DND-41 (cell line): ENCODE measurements at regions not wholly inside any gene's neighbourhood (a gene's known extent, or its start where the extent isn't known, plus 50 kb on each side); places are given as distances from the start of the nearest gene placed in this dataset.

Source experiments
- ATAC-seq: fragments of 200-7000 bp; cut with Tn5 transposase; 3 replicates; pipeline ENCODE4 v1.9.1; 2021; ENCODE audit warnings: low read depth; ENCODE audit not compliant: insufficient read depth
- DNase-seq: peaks from one replicate; pipeline ENCODE4 v3.0.0-alpha.2; 2020
- H2AFZ ChIP-seq: 2 replicates; pipeline ENCODE4 v1.6.0; 2012; ENCODE audit warnings: low read depth, low read length
- H3K27ac ChIP-seq: 2 replicates; pipeline ENCODE4 v1.5.1; 2012; ENCODE audit warnings: low read length, inconsistent platforms
- H3K27me3 ChIP-seq: fragments of 200-600 bp; sonication (generic); 2 replicates; pipeline ENCODE4 v1.6.0; 2012; ENCODE audit warnings: low read length, mild to moderate bottlenecking, inconsistent platforms; ENCODE audit not compliant: insufficient read depth, poor library complexity
- H3K36me3 ChIP-seq: 2 replicates; pipeline ENCODE4 v1.5.1; 2012; ENCODE audit warnings: low read length, inconsistent platforms; ENCODE audit not compliant: insufficient read depth
- H3K4me1 ChIP-seq: 2 replicates; pipeline ENCODE4 v1.5.1; 2012; ENCODE audit warnings: mild to moderate bottlenecking, low read length; ENCODE audit not compliant: insufficient read depth
- H3K4me2 ChIP-seq: 2 replicates; pipeline ENCODE4 v1.6.0; 2012; ENCODE audit warnings: mild to moderate bottlenecking, moderate library complexity, low read length, inconsistent platforms; ENCODE audit not compliant: insufficient read depth
- H3K4me3 ChIP-seq, 2 experiments: fragments of 200-600 bp in 1 of 2; shearing (Covaris generic) in 1 of 2; 2 replicates each; pipeline ENCODE4 v1.5.1; 2012 to 2016; ENCODE audit warnings: inconsistent platforms in 2 of 2, low read length in 2 of 2, mild to moderate bottlenecking in 2 of 2, low read depth in 1 of 2, moderate library complexity in 1 of 2
- H3K79me2 ChIP-seq: 2 replicates; pipeline ENCODE4 v1.6.0; 2012; ENCODE audit warnings: low read length, inconsistent platforms; ENCODE audit not compliant: insufficient read depth
- H3K9ac ChIP-seq: 2 replicates; pipeline ENCODE4 v1.6.0; 2012; ENCODE audit warnings: low read depth, mild to moderate bottlenecking, inconsistent platforms, low read length, moderate library complexity
- H3K9me3 ChIP-seq: 2 replicates; pipeline ENCODE4 v1.5.1; 2012; ENCODE audit warnings: low read length, moderate library complexity, mild to moderate bottlenecking, inconsistent platforms; ENCODE audit not compliant: insufficient read depth, severe bottlenecking
- H4K20me1 ChIP-seq: 2 replicates; pipeline ENCODE4 v1.6.0; 2012; ENCODE audit warnings: low read length; ENCODE audit not compliant: insufficient read depth
- EZH2 ChIP-seq: IDR thresholded peaks from 3 replicates; pipeline ENCODE4 v1.6.1; 2012; ENCODE audit warnings: borderline replicate concordance, low read depth, mild to moderate bottlenecking, moderate library complexity, low read length, inconsistent platforms; ENCODE audit not compliant: severe bottlenecking
- TF ChIP-seq, protein P1 (sequence below): IDR thresholded peaks from 2 replicates; pipeline ENCODE4 v1.5.1; 2012; ENCODE audit warnings: borderline replicate concordance, low read length, moderate library complexity, mild to moderate bottlenecking; ENCODE audit not compliant: poor library complexity, severe bottlenecking; ENCODE audit errors: extremely low read depth

DNA sequence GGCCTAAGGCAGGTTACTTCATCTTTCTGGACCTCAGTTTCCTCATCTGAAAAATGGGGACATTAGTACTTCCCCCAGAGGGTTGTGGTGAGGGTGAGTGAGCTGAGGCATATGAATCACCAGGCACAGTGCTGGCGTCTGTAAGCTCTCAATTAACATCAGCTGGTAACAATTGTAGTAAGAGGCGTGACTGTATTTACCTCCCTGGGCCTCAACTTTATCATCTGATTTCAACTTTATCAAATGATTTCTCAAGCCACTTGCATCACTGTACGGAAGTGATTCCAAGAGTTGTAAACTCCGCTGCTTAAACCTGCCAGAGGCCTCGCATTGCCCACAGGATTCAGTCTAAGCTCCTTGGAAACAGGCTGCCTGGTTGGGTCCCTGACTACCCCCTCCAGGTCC, 53.6 kb upstream of the PKDCC start:
- no peaks in the 10 kb centered on the region for H3K36me3 ChIP-seq
- H4K20me1 ChIP-seq = no peaks in the 10 kb centered on the region
- no peaks in the 10 kb centered on the region for H3K79me2 ChIP-seq
- H3K4me1 ChIP-seq = no peaks in the 10 kb centered on the region
- H2AFZ ChIP-seq = no peak overlapping the region
- H3K27me3 ChIP-seq = peaks cover 14% of the 10 kb centered on the region
- TF ChIP-seq, protein P1, sequence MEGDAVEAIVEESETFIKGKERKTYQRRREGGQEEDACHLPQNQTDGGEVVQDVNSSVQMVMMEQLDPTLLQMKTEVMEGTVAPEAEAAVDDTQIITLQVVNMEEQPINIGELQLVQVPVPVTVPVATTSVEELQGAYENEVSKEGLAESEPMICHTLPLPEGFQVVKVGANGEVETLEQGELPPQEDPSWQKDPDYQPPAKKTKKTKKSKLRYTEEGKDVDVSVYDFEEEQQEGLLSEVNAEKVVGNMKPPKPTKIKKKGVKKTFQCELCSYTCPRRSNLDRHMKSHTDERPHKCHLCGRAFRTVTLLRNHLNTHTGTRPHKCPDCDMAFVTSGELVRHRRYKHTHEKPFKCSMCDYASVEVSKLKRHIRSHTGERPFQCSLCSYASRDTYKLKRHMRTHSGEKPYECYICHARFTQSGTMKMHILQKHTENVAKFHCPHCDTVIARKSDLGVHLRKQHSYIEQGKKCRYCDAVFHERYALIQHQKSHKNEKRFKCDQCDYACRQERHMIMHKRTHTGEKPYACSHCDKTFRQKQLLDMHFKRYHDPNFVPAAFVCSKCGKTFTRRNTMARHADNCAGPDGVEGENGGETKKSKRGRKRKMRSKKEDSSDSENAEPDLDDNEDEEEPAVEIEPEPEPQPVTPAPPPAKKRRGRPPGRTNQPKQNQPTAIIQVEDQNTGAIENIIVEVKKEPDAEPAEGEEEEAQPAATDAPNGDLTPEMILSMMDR = no peak
- TF ChIP-seq EZH2 = no peak
- no peak overlapping the region for H3K4me2 ChIP-seq
- no peak overlapping the region for H3K9ac ChIP-seq
- no peak overlapping the region for H3K27ac ChIP-seq
- H3K4me3 ChIP-seq = no peak overlapping the region
- ATAC-seq (no peak), DNase-seq (no peak)
- no peaks in the 10 kb centered on the region for H3K9me3 ChIP-seq

- no peaks in the 10 kb centered on the region for H3K4me1 ChIP-seq
- no peaks in the 10 kb centered on the region for H3K9me3 ChIP-seq
- H3K27ac ChIP-seq = no peak overlapping the region
- peaks cover 13% of the 10 kb centered on the region for H3K27me3 ChIP-seq
- no peaks in the 10 kb centered on the region for H3K36me3 ChIP-seq
- no peak for TF ChIP-seq EZH2
- TF ChIP-seq, protein P1 = no peak
- H4K20me1 ChIP-seq = no peaks in the 10 kb centered on the region
- H2AFZ ChIP-seq = no peak overlapping the region
- DNase-seq = no peak
- H3K4me2 ChIP-seq = no peak overlapping the region
- no peaks in the 10 kb centered on the region for H3K79me2 ChIP-seq
- no peak for ATAC-seq
- no peak overlapping the region for H3K4me3 ChIP-seq
- H3K9ac ChIP-seq = no peak overlapping the region
These were observed 53.2 kb upstream of the PKDCC start for GRCh38 chr2:41994661-41995060.

- Histone ChIP-seq H3K4me1 (no peaks in the 10 kb centered on the region), H3K27ac (no peak overlapping the region), H3K36me3 (no peaks in the 10 kb centered on the region), H3K9ac (no peak overlapping the region), H3K4me3 (no peak overlapping the region), H4K20me1 (no peaks in the 10 kb centered on the region), H3K4me2 (no peak overlapping the region), H3K27me3 (no peaks in the 10 kb centered on the region), H2AFZ (no peak overlapping the region), H3K79me2 (no peaks in the 10 kb centered on the region), H3K9me3 (no peaks in the 10 kb centered on the region)
- no peak for TF ChIP-seq EZH2
- TF ChIP-seq, protein P1 = no peak
- ATAC-seq (no peak), DNase-seq (no peak)
These were observed 50.3 kb upstream of the PKDCC start for GRCh38 chr2:41997561-41997960.
